ENCODE measurements at regions not wholly inside any gene's neighbourhood (a gene's known extent, or its start where the extent isn't known, plus 50 kb on each side); places are given as distances from the start of the nearest gene placed in this dataset.

GRCh38 chr3:159174715-159175692 is 373.1 kb downstream of the MFSD1 start:
- no peak for DNase-seq

- no peak for DNase-seq
These were observed 376.5 kb downstream of the MFSD1 start for GRCh38 chr3:159178209-159178897.

DNA sequence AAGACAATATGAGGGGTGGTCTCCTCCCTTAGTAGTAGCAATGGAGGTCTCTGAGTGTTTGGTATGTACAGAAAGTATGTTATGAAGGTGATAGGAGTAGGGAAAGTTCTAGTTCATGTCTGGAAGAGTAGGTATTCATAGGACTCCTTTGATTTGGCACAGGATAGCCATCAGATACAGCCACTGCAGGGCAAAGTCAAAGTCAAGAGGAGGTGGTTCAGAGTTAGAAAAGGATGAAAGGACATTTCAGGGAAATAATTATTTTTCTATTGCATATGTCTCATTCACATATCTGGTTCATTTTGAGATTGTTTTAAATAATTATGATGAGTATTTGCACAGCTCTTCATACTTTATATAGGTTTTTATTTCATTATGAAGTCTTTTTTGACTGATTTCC is 381.1 kb downstream of the MFSD1 start:
- no peak for DNase-seq

DNA sequence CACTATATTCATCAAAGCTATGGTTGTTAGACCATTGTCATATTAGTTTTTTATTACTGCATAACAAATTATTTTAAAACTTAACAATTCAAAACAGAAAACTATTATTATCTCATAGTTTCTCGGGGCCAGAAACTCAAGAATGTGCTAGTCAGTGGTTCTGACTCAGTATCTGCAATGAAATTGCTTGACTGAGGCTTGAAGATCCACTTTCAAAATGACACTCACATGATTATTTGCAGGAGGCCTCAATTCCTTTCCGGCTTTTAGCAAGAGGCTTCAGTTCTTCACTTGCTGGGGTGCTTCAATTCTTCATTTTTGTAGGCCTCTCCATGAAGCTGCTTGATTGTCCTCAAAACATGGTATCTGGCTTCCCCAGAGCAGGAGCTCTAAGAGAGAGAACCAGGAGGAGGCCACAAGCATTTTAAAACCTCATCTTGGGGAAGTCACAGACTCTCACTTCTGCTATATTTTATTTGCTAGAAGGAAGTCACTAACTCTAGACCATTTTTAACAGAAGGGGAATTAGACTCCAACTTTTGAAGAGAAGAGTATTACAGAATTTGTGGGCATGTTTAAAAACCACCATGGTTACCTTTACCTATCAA is 383.7 kb downstream of the MFSD1 start:
- no peak for DNase-seq

DNA sequence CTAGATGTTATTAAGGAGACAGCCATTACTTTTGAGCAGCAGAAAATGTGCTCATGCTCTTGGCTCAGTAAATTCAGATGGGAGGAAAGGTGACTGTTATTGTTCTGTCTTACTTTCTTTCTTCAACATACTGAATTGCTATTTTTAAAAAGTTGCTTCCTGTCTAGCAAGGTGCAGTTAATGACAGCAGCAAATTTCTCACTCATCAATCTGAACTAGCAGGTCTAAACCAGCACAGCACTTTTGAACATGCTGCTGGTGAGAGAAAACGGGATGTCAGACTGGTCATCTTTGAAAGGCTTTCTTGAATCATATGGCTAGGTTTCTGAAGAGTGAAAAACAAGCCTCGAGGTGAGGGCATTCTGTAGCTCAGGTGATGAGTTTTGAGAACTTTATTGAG is 384.7 kb downstream of the MFSD1 start:
- no peak for DNase-seq

DNA sequence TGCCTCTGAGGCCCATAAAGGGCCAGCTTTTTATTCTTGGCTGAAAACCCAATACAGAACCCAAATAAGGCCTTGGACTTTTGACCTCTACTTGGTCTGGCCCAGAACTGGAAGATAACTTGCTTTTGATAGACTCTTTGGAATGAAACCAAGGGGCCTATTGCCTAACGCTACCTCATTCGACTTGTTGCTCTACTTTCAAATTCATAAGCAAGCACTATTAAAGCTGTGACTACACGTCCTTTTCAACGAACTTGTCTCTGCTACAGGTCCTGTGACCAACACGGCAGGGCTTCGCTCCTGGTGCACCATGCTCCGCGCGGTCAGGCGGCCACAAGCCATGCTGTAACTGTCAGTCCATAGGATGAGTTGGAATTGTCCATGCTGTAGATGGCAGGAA is 385.4 kb downstream of the MFSD1 start:
- no peak for DNase-seq

DNA sequence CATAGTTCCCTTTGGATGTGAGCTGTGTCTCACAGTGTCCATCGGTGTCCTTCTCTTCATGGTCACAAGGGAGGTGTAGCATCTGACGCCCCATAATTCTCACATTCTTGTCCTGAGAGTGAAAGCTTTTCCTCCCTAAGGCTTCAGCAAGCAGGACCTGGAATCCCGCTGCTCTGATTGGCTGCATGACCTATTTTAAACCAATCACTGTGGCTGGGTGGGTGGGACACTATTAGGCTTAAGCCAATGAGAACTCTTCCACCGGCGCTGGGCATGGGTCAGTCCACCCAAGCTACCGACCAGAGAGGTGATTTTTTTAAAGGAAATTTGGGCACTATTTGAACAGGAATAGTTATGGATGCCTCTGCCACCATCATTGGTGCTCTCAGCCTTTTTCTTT is 385.9 kb downstream of the MFSD1 start:
- no peak for DNase-seq

GRCh38 chr3:159189994-159190669 is 388.3 kb downstream of the MFSD1 start:
- no peak for DNase-seq

- DNase-seq = no peak
These were observed 389.6 kb downstream of the MFSD1 start for GRCh38 chr3:159191447-159191846.

DNA sequence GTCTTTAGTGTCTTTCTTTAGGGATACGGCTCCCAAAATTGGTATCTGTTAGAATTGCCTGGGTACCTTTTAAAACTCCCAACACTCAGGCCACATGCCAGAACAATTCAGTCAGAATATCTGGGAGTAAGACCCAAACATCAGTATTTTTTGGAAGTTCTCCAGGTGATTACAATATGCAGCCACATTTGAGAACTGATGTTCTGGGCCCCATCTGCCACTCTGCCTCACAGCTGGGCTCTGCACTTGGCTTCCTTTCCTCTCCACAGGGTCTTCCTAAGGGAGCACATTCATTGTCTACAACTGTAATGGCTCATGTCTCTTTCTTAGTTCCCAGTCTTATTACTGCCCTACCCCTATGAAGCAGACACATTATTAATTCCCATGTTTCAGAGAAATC is 394.5 kb downstream of the MFSD1 start:
- DNase-seq = no peak

DNA sequence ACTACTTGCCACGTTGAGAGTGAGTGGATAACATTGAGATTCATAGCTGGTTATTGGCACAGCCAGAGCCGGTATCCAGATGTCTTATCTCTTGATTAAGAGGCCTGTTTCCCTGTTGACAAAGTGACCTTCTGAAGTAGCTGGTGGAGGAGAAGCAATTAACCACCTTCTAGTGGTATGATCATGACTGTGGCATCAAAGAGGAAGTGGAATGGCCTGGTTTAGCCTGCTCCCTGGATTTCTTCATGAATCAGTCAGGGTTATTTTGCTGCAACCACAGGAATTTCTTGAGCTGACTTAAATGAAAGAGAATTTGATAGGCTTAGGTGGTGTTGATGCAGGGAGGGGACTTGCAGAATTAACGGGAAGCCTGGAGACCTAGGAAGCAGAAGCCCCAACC is 398.3 kb downstream of the MFSD1 start:
- no peak for DNase-seq

GRCh38 chr3:159208050-159208449 is 406.2 kb downstream of the MFSD1 start:
- no peak for DNase-seq

DNA sequence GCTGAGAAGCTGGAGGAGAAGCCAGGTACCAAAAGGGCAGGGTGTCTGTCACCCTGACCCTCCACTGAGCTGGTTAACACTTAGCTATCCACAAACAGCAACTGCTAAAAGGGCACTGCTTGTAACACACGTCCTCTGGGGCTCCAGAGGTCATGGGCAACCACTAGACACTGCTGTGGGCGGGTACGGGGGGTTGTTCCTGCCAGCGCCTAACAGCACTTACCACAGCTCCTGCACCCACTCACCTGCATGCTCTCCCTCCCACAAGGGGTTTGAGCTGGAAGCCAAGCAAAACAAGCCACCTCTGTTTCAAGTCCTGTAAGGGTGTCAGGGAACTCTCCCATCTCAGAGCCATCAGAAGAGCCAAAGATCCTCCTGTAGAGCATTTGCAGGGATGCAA is 407.6 kb downstream of the MFSD1 start:
- DNase-seq = no peak

- DNase-seq = no peak
These were observed 408.5 kb downstream of the MFSD1 start for GRCh38 chr3:159210336-159210735.

GRCh38 chr3:159216311-159216710 is 414.5 kb downstream of the MFSD1 start:
- DNase-seq = no peak

- DNase-seq = no peak
These were observed 417.4 kb downstream of the MFSD1 start for GRCh38 chr3:159219231-159219630.

GRCh38 chr3:159221335-159221734 is 419.5 kb downstream of the MFSD1 start:
- no peak for DNase-seq

DNA sequence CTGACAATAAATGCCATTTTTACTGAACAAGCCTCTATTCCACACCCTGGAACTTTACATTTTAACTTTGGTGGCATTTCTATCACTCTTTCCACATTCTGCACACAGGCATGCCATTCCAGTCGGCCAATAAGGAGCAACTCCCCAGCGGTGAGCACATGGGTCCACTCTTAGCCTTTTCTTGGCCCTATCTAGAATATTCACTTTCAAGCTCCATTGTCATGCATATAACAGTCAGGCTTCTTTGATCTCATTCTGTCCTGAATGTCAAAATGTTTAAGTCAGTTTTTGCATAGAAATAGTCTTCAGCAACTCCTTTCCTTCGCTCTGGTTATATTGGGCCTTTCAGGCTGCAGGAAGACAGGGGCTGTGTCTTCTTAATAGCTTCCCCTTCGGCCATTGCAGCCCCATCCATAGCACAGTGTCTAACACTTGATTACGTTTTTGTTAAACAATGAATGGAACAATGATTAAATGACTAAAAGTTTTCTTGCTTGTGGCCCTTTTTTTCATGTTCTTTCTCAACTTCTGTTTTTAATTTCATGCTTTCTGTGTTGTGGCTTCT is 427.3 kb downstream of the MFSD1 start:
- no peak for DNase-seq

DNA sequence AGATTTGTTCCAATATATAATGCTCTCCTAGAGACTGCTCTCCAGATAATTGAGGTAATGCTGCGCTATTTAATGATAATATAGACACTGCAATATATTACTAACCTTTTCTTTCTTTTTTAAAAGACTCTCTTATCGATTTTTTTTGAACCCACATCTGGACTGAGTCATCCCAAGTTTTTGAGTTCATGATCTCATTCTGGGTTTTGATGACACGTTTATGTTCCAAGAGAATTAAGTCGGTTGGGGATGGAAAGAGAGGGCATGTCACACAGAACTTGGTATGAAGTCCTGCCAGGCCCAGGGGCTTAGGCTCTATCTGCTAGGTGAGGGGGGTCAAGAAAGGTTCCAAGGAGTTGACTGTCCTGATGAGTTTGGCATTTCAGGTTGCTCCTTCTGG is 431.1 kb downstream of the MFSD1 start:
- no peak for DNase-seq

- no peak for DNase-seq
These were observed 431.9 kb downstream of the MFSD1 start for GRCh38 chr3:159233734-159234133.

DNA sequence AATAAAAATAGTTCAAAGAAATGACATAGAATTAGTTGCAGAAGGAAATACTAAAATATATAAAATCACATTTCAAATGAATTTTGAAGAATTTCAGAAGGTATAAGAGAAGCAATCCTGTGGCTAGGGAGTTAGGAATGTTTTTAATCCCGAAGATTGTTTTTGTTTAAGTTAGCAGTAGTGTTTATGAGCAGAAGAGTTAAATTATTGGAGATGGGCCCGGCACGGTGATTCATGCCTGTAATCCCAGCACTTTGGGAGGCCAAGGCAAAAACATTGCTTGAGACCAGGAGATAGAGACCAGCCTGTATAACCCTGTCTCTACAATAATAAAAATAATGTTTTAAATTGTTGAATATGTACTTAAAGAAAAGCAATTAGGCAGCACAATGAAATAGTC is 432.5 kb downstream of the MFSD1 start:
- DNase-seq = no peak

DNA sequence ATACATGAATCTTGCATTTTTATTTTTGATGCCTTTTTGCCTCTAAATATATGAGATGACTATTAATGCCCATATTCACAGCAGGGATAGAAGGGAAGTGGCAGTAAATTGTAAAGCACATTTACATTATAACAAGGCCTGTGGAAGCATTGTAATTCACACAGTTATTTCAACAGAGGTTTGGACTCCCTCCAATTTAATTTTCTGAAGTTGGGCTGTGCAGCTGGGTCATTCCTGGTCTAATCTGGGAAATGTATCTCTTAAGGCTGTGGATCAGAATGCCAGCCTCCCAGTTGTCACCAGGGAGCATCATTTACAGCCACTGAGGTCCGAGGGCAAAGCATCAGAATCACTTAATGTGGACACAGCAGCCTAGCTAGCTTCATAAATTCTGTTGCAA is 434.5 kb downstream of the MFSD1 start:
- DNase-seq = no peak

- DNase-seq = no peak
These were observed 435.4 kb downstream of the MFSD1 start for GRCh38 chr3:159237226-159237625.

Data from NCI-H1694 treated with DMSO at 0.1 percent for 48 hours (cell line).